NCI-H748 (cell line): ENCODE measurements at regions not wholly inside any gene's neighbourhood (a gene's known extent, or its start where the extent isn't known, plus 50 kb on each side); places are given as distances from the start of the nearest gene placed in this dataset.
A peak's percentile ranks its signal among the peaks of the same experiment; 100 is the strongest.

ENCODE experiments used
- DNase-seq: peaks from one replicate; lab custom pipeline; 2025; ENCODE audit not compliant: unreplicated experiment; lab: John Stamatoyannopoulos, UW

GRCh38 chr18:76579301-76579695 is 84.3 kb upstream of the ZNF516 start:
- no peak for DNase-seq

GRCh38 chr18:76578571-76579300 is 83.7 kb upstream of the ZNF516 start:
- no peak for DNase-seq

DNA sequence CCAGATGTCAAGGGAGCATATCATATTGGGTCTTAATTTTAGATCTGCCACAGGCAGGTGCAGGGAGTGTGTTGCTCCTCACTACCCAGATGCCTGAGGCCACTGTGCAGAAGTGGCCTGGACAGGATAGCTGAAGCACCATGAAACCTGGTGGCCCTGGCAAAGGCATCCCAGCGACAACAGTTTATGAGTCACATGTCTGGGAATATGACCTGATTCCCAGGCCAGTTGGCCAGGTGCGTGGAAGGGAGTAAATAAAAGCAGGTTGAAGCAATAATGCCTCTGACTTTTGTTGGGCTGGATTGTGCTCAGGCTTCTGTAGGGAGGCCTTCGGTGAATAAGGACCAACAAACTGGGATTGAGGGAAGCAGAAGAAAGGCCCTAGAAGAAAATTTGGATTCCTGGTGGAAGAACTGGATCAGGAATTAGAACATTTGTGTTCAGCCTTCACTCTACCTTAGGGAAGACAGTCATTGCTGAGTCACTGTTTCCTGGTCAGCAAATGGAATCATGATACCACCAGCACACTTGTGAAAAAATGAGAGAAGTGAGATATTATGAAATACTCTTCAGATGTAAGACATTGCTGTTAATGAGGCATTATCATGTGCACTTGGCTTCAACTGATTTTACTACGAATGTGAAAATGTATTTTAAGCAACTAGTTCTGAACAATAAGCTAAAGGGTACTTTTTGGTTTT is 78.4 kb upstream of the ZNF516 start:
- DNase-seq: no peak

- DNase-seq: peak; percentile 42
These were observed 77.6 kb upstream of the ZNF516 start for GRCh38 chr18:76572518-76573247.

GRCh38 chr18:76571689-76572088 is 76.6 kb upstream of the ZNF516 start:
- no peak for DNase-seq

DNA sequence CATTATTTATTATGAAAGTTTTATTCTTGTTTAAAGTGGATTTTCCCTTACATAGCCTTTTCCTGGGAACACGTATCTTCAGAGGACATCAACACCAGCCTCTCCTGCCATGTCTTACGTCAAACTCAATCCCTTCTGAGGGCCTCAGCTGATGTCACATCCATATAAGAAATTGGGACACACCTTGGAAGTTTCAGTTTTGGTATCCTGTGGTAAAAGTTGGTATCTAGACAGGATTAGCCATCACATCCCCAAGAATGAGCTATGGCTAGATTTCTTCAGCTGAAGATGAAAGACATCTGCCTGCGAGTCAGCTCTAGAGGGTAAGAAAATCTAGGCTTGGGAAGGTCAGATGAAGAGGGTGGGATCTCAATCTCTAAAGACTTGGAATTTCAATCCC is 75.8 kb upstream of the ZNF516 start:
- no peak for DNase-seq

DNA sequence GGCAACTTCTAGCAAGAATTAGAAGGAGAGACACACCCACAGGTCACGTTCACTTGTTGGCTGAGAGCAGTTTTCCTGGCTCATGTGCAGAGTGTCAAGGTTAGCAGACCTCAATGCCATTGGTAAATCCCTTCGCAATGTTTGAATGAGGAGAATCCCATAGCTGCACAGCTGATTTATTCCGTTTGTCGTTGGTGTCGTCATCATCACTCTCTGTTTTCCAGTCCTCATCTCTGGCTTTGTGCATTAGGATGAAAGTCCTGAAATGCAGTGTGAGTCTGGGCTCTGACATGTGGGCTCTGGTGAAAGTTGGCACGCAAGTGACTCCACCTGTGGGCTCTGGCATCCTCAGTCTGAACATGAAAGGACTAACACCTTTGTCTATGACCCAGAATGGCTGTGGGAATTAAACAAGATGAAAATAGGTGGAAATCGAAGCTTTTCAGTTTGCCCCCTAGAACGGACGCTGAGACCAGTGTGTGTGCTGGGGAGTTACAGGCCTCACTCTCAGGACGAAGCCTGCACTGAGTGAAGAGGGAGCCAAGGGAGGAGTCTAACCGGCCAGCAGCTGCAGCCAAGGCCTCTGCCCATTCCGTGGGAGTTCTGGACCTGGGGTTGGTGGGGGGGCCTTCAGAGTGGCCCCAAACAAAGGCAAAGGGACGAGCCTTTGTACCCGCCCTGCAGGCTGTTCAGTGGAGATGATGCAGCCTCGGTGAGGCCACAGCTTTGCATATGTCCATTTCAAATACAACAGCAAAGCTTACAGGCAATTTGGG is 74.8 kb upstream of the ZNF516 start:
- no peak for DNase-seq

- no peak for DNase-seq
These were observed 73.7 kb upstream of the ZNF516 start for GRCh38 chr18:76568731-76569130.

DNA sequence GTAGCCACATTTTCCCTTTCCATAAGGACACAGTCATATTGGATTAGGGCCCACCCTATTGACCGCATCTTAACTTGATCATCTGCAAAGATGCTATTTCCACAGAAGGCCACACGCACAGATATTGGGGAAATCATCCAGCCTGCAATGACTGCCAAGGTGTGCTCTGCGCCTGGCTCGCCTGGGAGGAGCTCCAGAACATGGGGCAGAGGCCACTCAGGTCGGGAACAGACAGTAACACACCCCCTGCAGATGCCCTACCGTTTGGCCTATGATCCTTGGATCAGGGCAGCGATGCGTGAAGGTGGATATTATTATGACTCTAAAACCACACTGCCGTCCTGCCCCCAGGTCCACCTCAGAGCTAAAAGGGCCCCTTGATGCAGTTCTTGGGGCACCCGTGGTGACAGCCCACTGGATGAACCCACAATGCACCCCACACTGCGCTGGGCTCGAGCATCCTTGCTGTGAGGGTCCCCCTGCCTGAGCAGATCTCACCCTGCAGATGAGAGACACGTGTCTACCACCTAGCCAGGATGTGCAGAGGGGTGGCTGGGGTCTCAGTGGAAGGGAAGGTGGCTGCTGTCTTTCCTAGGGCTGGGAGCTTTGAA is 72.9 kb upstream of the ZNF516 start:
- DNase-seq: no peak

DNA sequence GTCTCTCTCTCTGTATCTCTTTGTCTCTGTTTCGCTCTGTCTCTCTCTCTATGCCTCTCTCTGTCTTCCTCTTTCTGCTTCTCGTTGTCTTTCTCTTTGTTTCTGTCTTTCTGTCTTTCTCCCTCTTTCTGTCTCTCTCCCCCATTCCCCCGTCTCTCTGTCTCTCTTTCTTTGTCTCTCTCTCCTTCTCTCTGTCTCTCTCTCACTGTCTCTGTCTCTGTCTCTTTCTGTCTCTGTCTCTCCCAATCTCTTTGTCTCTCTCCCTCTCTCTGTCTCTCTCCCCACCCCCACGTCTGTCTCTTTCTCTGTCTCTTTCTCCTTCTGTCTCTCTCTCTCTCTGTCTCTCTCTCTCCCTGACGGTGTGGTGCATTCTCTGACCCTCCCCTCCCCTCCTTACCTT is 71.9 kb upstream of the ZNF516 start:
- DNase-seq: no peak

DNA sequence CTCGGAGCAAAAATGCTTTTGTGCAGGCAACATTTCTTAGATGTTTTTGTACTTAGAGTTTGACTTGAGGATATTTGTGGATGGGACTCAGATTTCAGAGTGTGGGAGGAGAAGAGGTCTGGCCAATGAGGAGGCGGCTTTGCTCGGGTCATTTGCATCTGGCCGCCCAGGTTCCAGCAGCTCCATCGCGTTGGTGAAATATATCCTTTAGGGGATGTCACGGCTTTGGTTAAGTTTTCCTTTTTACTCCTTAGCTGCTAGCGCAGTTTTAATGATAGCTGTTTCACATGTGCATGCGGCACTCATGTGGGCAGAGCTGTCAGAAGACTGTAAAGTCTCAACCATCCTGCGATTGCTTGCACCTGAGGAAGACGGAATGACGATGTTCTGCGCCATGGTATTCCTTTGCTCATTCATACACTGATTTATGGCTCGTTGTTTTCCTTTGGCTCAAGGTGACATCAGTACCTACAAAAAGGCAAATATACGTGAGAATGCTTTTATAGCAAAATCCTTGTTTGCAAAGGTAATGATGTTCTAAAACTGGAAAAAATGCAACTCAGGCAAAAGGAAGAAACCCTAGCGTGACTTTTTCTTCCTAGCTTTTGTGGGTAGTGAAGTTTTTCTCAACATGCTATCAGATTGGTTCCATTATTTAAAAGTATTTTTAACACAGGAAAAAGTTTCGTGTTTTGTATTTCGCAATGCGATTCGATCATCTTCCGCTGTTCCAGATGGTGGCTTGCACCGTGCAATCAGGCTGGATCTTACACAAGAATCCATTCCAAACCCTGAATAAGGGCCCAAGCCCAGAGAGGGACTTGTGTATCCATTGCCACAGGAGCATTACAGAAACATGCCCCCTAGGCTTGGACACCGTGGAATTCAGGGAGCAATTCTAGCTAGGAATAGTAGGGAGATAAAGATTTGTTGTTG is 70.5 kb upstream of the ZNF516 start:
- DNase-seq: peak; percentile 87

GRCh38 chr18:76564655-76565237 is 69.7 kb upstream of the ZNF516 start:
- DNase-seq: no peak

DNA sequence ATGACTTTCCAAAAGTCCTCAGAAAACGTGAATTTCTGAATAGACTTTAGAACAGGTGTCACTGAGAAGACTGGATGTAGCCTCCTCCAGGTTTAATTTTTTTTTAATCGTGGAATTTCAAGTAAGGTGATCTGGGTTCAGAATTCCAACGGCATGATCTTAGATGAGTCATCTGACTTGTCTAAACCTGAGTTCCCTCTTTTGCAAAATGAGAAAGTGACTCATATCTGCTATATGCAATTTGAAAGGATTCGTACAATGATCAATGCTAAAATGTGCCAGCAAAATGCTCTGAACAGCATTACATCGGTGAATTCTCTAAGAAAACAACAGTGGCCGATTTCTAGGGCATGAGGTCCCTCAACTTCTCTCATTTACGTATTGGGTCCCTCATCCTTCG is 69.1 kb upstream of the ZNF516 start:
- no peak for DNase-seq

GRCh38 chr18:76562286-76563122 is 67.5 kb upstream of the ZNF516 start:
- no peak for DNase-seq

DNA sequence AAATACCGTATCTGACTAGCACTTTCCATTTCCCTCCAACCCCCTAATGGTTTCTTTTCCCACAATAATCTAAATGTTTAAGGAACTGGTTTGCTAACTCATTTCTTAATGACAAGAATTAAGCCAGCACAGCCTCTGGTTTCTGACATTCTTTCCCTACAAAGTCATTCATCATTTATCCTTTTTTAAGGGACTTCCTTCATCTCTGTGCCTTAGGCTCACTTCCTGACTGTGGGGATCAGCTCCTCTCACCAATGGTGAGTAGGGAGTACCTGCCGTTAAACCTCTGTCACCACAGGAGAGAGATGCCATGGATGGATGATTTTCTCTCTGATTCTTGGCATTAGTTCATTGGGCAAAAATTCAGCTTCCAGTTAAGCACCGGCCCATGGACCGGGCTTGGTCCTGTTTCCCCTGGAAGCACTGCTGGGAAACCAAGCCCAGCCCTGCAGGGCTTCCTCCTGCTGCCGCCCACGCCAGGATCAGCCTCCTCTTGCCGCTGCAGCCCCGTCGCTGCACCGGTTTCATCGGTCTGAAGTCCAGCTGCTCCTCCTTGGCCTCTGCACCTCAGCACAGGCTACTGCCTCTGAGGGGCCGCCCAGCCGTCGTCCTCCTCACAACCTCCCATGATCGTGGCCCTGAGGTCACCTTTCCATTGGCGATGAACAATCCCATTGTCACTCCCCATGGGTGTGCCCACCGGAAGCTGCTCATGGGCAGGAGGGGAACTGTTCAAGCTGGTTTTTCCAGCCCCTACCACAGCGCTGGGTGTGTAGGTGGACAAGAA is 64.0 kb upstream of the ZNF516 start:
- DNase-seq: peak; percentile 99

- DNase-seq: no peak
These were observed 62.1 kb upstream of the ZNF516 start for GRCh38 chr18:76557026-76557575.

GRCh38 chr18:76554547-76555222 is 59.6 kb upstream of the ZNF516 start:
- no peak for DNase-seq
